Fibroblast of lung (primary cell): ENCODE measurements at regions not wholly inside any gene's neighbourhood (a gene's known extent, or its start where the extent isn't known, plus 50 kb on each side); places are given as distances from the start of the nearest gene placed in this dataset.

Experiments
- CTCF ChIP-seq, 2 donors: IDR thresholded peaks in 1 of 2; conservative IDR thresholded peaks in 1 of 2; 1 replicate in 1 of 2; 2 replicates in 1 of 2; pipeline ENCODE4 v1.5.1; 2011 to 2012; ENCODE audit warnings: low read length in 2 of 2, control low read depth in 1 of 2, inconsistent platforms in 1 of 2, low read depth in 1 of 2, mild to moderate bottlenecking in 1 of 2
- EZH2 ChIP-seq: IDR thresholded peaks from 2 replicates; pipeline ENCODE4 v1.5.1; 2012; ENCODE audit warnings: low read length, control low read depth, mild to moderate bottlenecking; ENCODE audit errors: missing control alignments

- TF ChIP-seq CTCF (conservative IDR thresholded peaks at IDR 0.05 in 1 of 2, IDR thresholded peaks at IDR 0.05 in 1 of 2; ENCODE audit: low read depth in 1 of 2, low read length in 2 of 2): no peak
- no peak for TF ChIP-seq EZH2
These were observed 159.3 kb upstream of the DAPK1 start for GRCh38 chr9:87338088-87338989.
